OCI-M2 (cell line): ENCODE measurements at regions not wholly inside any gene's neighbourhood (a gene's known extent, or its start where the extent isn't known, plus 50 kb on each side); places are given as distances from the start of the nearest gene placed in this dataset.
A peak's percentile ranks its signal among the peaks of the same experiment; 100 is the strongest.
"Not testable (repeated sequence)": the region's sequence is repeated elsewhere in the genome, so short reads cannot be mapped to it uniquely, and the experiment has no call there.

Source experiments
- DNase-seq: peaks from one replicate; lab custom pipeline; 2025; ENCODE audit not compliant: unreplicated experiment; lab: John Stamatoyannopoulos, UW

DNA sequence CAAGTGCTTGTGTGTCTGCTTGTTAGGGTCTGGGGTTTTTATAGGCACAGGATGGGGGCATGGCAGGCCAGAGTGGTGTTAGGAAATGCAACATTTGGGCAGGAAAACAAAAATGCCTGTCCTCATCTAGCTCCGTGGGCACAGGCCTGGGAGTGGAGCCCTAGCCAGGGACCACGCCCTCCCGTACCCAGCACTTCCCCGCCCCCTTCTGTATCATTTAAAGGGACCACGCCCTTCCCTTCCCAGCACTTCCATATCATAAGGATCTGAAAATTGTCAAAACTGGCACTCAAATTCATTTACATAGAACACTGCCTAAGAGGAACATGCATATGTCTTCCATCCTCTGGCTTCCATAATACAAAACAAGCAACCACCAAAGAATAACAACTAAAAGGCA lies 185.8 kb downstream of the B3GLCT start:
- no peak for DNase-seq

DNA sequence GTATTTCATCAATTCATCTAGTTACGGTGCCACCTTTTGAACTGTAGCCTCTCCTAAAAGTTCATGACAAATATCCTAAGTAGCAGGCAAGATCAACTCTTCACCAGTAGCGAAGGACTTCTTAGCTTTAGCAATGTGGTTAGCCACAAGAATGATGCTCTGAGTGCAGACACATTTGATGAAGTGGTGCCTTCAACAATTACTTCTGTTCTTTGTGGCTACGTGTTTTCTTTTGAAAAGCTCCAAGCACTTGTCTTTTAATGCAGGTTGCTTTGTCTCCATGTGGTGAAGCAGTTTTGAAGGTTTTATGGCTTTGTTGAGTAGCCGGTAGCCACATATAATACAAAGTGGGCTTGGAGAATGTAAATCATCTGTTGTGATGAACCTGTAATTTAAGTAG lies 194.7 kb downstream of the B3GLCT start:
- no peak for DNase-seq

DNA sequence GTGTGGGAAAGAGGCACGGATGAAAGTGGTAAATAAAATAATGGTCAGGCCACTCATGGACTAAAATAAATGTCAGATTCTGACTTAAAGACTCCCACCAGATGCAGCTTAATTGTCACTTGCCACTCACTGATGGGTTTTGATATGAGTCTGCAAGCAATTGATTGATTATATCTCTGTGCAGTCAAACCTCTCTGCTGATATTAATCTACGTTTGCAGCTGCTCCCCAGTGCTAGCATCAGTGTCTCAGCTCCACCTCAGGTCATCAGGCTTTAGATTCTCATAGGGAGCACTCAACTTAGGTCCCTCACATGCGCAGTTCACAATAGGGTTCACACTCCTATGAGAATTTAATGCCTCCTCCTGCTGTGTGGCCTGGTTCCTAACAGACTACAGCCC lies 195.3 kb downstream of the B3GLCT start:
- no peak for DNase-seq

DNA sequence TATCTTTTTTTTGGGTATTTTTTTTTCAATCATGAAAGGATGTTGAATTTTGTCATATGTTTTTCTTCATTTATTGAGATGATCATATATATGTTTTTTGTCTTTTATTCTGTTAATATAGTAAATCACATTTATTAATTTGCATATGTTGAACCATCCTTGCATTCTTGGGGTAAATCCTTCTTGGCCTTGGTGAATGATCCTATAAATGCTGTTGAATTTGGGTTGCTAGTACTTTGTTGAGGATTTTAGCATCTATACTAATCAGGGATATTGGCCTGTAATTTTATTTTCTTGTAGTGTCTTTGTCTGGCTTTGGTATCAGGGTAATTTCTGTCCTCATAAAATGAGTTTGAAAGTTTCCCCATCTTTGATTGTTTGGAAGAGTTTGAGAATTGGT lies 199.9 kb downstream of the B3GLCT start:
- DNase-seq, result no peak

DNA sequence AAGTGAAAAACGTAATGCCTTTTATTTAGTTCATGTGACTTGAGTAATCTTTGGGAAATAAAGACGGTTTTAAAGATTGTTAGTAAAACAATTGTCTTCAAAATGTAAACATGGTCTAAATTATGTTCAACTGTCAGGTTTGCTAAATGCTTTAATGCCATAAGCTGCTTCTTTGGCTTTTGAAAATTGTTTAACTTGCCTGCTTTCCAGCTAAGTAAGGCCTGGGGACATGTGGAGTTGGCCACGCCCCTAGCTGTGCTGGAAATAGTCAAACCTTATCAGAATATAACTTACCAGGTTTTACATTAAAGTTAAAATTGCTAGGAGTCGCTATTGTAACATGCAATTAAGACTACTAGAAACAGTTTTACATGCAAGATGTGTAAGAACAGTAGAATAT lies 203.9 kb downstream of the B3GLCT start:
- not testable (repeated sequence) for DNase-seq

DNA sequence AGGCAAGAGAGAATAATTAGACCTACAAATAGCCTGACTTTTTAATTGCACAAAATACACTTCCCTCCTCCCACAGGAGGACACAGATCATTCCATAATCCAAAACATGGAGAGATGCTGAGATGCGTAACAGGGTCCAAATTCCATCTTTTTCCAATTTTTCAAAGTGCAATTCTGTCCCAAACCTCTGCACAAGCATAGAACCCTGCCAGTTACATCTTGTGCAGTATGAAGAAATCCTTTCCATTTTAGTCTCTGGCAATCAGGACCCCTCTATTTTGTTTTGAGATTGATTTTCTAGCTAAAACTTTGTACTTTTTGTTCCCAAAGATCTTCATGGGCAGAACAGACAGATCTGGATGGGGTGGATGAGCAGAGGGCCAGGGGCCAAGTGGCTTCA lies 209.2 kb downstream of the B3GLCT start:
- DNase-seq, result no peak

DNA sequence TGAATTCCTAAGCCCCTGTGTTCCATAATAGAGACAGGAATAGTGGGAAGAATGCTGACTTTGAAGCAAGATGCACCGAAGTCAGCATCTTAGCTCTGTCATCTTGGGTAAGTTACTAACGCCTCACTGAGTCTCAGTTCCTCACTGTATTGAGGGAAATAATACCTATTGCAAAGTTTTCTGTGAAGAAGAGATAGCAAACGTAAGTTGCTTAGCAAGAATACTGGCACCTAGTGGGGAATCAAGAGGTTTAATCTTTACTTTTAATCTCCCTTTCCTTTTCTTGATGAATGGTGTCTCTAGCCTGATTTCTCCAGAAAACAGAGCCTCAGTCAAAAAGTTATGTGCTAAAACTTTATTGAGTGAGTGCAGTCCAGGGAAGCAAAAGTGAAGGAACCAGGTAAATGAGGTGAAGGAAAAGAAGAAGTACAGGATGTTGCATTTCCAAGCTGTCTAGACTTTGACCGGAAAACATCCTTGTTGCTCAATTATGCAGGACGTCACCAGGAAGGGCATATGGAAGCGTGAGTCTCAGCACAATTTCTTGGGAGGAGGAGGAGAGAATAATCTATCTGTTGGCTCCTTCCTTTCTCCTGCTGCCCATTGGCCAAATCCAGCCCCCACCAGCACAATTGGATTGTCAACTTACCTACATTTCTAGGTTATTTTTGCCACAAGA lies 210.0 kb downstream of the B3GLCT start:
- no peak for DNase-seq

DNA sequence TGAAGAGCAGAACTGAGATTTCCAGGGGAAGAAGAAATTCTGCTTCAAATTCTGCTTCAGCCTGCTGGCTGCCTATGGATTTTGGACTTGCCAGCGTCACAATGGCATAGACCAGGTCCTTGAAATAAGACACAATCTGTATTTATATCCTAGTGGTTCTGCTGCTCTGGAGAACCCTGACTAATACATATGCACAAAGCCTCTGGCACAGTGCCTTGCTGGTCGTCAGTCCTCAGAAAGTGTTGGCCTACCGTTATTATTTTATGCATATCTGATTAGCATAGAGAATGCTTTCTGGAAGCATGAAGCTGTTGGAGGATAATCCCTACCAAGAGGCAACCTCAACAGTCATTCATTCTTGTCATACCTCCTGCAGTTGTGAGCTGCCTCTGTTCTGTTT lies 213.7 kb downstream of the B3GLCT start:
- DNase-seq, result no peak

DNA sequence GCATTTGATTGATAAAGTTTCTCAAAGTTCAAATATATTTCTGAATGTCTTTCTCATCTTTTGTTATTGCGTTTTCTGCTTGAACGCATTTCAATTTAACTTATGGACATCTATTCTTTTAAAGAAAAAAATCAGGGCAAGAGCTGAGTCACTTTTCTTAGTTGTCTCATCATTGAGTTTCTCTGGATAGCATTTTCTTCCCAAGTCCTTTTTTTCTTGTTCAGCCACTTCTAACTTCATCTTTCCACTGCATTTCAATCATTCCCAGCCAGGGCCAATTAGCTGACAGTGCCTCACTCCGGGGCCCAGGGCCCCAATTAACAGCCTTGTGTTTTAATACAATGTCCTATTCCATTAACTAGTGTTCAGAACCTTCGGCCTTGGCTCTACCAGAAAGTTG lies 216.3 kb downstream of the B3GLCT start:
- no peak for DNase-seq

DNA sequence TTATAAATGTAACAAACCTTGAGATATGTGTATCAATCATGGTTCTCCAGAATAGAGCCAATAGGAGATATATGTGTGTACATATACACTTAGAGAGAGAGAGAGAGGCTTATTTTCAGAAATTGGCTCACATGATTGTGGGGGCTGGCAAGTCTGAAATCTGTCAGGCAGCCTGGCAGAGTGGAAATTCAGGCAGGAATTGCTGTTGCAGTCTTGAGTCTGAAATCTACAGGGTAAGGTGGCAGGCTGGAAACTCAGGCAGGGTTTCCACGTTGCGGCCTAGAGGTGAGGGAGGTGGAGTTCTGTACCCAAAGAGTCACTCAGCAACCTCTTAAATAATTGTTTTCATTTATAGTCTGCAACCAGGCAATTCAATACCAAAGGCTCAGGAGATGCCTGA lies 218.4 kb downstream of the B3GLCT start:
- no peak for DNase-seq

DNA sequence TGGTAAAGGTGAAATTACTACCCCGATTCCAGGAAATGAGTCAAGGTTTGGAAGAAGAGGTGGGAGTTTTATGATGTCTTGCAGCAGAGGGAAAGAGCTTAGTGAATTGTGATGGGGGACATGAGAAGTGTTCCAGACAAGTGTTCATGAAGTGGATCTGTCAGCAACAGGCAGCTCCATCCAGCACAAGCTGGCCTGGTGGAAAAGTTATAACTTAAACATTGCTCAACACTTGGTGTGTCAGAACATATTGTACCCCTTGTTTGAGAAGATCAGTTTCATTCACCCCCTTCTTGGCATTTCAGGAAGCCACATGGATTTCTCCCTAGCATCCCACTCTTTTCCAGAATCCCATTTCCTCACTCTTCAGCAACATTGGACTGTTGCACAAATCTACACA lies 222.0 kb downstream of the B3GLCT start:
- no peak for DNase-seq

DNA sequence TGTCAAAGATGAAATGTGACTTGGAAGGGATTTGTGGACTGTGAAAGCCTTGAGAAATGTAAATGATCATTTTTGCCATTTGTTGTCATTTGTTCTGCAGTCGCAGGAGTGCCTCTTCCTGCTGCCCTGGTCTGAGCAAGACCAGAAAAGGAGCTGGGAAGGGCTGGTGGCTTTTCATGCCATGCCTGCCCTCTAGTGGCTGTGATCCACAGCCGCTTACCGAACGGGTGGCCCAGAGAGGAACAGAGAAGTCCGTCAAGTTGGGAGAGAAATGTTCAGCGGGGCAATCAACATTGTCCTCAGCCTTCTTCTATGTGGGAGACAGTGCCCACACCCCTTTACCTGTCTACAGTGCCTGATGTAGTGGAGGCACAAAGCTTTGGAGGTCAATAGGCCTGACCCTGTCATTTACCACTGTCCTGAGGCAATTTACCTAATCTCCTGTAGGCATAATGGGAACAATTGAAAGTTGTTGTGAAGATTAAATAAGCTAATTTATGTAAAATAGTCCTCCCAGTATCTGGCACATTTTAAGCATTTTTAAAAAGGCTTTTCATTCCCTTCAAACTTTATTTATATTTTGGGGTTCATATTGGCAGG lies 224.5 kb downstream of the B3GLCT start:
- peak; percentile 34 for DNase-seq

DNA sequence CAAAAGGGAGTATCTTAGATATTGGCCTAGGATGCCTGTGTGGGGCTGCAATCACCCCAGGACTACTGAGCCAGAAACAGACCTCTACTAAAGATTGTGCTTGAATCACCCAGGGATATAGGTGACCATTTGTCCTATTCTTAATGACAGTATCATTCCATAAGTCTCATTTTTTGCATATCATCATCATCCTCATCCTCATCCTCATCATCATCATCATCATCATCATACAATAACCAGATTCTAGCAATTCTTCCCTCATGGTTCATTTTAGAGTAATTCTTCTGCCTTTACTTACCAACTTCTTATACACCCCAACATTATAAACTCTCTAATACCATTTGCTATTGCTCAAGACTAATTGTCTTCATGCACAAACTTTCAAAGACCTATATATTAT lies 226.6 kb downstream of the B3GLCT start:
- no peak for DNase-seq

DNA sequence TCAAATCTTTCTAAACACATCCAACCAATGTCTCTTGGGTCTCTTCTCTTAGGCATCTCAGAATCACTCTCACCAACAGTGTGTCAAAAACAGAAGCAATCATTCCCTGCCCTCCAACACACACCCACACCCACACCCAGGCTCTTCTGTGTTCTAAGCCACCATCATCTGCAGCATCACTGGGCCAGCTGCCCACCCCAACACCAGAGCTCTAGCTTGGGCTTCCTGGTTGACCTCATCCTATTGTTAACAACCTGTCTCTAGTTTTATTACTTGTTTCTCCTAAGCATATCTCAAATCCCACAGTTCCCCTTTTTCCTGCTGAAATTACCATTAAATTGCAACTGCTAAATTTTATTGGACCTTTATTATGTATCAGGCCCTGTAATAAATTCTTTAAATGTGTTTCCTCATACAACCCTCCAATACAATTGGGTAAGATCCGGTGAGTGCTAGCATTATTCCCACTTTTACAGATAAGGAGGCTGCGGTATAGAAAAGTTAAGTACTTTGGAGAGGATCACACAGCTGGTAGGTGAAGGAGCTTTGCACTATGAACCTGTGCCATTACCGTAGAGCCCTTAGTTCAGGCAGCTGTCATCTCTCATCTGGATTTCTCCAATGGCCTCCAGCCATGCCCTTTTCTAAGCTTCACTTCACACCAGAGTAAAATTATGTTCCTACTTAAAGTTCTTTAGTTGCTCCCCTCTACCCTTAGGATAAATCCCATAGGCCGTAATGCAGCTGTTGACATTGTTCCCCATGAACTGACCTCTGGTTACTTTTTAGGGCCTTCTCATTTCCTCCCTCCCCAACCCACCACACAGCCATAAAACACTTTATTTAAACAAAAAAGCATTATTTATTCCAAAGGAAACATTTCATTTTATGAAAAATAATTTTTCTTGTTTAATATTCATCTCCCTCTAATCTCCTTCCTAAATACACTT lies 227.7 kb downstream of the B3GLCT start:
- DNase-seq, result no peak

DNA sequence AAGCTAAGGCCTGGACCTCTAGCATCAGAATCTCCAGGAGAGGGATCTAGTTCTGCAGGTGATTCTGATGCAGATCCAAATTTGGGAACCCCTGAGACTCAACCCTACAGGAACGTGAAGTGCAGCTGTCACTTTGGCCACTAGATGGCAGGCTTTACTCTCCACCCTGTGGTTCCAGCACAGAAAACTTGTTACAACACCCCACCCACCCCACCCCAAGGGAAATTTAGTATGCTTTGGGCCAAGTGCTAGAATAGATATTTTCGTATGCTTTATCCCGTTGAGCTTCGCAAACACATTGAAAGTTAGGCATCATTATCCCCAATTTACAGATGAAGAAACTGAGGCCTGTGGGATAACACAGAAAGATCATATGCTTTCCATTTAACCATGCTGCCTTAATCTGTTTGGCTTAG lies 232.0 kb downstream of the B3GLCT start:
- no peak for DNase-seq

DNA sequence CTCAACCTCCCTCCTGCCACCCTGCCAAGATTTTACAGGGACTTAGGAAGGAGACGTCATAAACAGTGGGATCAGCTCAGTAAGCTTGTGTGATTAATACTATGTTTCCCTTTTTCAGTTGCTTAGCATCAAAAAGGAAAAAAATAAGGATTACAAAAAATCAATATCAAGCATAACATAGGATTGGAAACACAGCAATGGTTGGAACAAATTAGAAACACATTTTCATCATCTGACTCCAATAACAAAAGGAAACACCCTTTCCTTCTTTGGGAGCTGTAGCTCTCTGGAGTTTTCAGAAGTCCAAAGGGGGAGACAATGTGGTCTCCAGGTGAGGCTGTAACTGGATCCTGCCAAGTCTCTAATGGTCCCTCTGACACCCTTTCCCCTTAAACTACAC lies 233.4 kb downstream of the B3GLCT start:
- DNase-seq, result no peak

DNA sequence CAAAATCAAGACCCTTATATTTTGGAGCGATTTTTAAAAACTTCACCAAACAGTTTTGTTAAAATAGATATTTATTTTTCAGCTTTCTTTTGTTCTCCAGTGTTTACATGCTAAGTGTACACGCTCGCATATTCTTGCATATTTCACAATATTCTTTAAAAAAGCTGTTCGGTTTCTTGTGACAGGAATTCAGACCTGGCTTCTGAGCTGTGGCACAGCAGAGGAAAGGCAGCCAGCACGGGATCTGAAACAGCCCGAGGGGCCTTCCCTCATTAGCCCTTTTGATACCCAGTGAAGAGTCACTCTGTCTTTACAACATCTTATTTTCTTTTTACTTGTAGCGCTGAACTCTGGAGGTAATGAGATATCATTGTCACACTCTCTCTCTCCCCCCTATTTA lies 234.0 kb downstream of the B3GLCT start:
- no peak for DNase-seq

DNA sequence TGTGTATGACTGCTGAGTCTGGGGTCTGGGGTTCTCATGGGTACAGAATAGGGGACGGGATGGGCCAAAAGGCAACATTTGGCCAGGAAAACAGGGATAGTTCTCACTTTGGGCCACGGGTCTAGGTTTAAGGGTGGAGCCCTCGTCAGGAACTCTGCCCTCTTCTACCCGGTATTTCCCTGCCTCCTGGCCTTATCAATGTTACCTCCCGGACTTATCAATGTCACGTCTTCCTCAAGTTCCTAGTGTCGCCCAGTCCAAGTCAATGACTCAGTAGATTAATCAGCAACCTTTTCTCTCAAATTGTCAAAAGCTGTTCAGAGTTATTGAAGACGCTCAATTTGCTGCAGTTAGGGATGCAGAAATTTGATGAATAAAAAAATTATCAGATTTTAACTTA lies 234.8 kb downstream of the B3GLCT start:
- no peak for DNase-seq

DNA sequence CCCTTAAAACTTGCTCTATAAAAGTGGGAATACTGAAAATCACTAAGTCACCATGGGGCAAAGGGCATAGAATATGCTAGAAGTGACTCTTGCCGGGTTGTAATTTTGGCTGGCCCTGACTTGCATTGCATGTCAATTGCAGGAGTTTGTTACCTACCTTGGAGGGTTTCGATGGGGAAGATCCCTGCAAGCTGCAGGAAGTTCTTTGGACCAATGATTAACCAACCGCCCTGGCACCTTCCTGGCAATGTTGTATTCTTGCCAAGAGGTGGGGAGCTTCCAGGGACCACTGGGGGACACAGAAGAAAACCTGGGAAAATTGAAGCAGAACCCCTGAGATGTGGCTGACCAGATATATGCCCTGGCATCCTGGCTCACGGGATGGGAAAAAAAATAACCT lies 235.8 kb downstream of the B3GLCT start:
- no peak for DNase-seq

DNA sequence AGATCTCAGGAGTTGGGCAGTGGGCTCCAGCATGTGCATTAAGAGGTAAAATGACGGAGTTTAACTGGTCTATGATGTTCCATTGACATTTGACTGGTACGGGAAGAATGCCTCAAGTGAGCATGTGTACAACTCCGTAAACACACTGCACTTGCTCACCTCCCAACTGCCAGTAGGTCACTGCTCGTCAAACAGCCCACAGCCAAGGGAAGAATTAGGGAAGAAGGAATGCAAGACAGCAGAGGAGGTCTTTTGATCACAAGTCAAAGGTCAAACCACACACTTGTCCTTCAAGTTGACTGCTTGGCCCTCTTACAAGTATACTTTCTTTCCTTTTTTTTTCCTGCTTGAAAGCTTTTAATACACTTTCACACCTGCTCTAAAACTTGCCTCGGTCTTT lies 236.7 kb downstream of the B3GLCT start:
- no peak for DNase-seq

DNA sequence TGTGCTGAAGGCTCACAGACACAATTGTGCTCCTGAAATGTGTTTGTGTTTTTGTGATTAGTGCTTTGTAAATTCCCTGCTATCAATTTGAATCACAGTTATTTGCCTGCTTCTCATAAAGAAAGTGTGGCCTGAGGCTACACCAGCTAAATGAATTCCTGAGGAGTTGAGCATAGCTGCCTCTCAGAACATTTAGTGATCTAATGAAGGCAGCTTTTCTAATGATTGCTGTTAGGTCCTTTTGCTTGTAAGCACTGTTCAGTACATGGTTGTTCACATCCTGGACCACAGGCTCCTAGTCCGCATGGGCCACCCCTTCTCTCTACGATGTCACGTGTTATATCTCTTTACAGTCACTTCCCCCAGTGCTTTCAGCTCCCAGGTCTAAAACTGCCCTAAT lies 238.2 kb downstream of the B3GLCT start:
- DNase-seq, result no peak

DNA sequence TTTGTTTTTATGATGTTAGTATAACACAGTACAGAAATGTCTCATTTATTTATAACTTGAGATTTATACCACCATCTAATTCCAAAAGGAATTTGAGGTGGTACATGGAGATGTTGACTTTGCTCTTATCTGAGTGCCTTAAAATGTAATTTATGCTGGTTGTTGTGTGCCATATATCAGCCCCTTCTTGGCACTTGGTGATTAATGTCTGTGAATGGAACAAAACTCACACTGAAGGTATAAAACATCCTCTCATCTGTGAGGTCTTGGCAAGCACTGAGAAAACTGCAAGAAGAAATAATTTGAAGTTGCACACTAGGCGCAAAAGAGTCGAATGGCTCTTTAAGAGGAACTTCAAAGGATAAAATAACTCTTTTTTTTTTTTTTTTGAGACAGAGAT lies 240.4 kb downstream of the B3GLCT start:
- no peak for DNase-seq
